Adrenal gland (tissue), 9 donors: ENCODE measurements at regions not wholly inside any gene's neighbourhood (a gene's known extent, or its start where the extent isn't known, plus 50 kb on each side); places are given as distances from the start of the nearest gene placed in this dataset.

Experiments
- DNase-seq, 7 donors: peaks; one replicate each; pipeline ENCODE4 v3.0.0-alpha.2; 2019 to 2020
- H3K27ac ChIP-seq, 5 donors: fragments of 200-600 bp; sonication (generic) in 4 of 5; 1 replicate in 3 of 5; 2 replicates in 2 of 5; pipeline versions ENCODE4 v1.5.1 to v1.8.0; 2016 to 2020; ENCODE audit warnings: mild to moderate bottlenecking in 1 of 5
- H3K27me3 ChIP-seq: fragments of 200-600 bp; 2 replicates; pipeline ENCODE4 v1.8.0; 2021
- H3K36me3 ChIP-seq, 2 donors: fragments of 200-600 bp; replicated peaks in 1 of 2; 1 replicate in 1 of 2; 2 replicates in 1 of 2; pipeline versions ENCODE4 v1.5.1 to v1.8.0; 2018 to 2022
- H3K4me1 ChIP-seq, 2 donors: fragments of 200-600 bp; replicated peaks in 1 of 2; 1 replicate in 1 of 2; 2 replicates in 1 of 2; pipeline versions ENCODE4 v1.5.1 to v1.8.0; 2018 to 2021
- H3K4me3 ChIP-seq, 4 donors: fragments of 200-600 bp; sonication (generic) in 3 of 4; one replicate each; pipeline ENCODE4 v1.5.1; 2016 to 2018
- H3K9me3 ChIP-seq, 3 donors: fragments of 200-600 bp; sonication (generic) in 1 of 3; replicated peaks in 1 of 3; 1 replicate in 2 of 3; 2 replicates in 1 of 3; pipeline versions ENCODE4 v1.5.1 to v1.8.0; 2016 to 2021
- CTCF ChIP-seq, 6 experiments: fragments of 450-650 bp in 4 of 6; fragments of 200-600 bp in 2 of 6; sonication (generic) in 1 of 6; IDR thresholded peaks; 1 replicate in 5 of 6; 2 replicates in 1 of 6; pipeline versions ENCODE4 v1.5.1 to v1.8.0; 2016 to 2021; ENCODE audit warnings: antibody characterized with exemption in 6 of 6, mild to moderate bottlenecking in 2 of 6, moderate library complexity in 1 of 6
- POLR2A ChIP-seq, 2 donors: fragments of 450-650 bp; IDR thresholded peaks; one replicate each; pipeline ENCODE4 v1.6.1; 2017; ENCODE audit warnings: antibody characterized with exemption in 2 of 2, mild to moderate bottlenecking in 2 of 2, moderate library complexity in 1 of 2
- WGBS, 4 donors: extraction: QIAGEN DNeasy Blood & Tissue Kit in 2 of 4; methylation state at CpG; one replicate each; pipeline versions ENCODE4 v1.1.5 to v1.1.7; 2013 to 2017; 5-methylcytosine and 5-hydroxymethylcytosine counted together
- intact Hi-C, 2 donors: fragments of 100-400 bp; cut with DNase I; formaldehyde crosslinking; loops; one replicate each; pipeline versions ENCODE4 v1.14.1 to v1.15.0; 2022 to 2023
- donor health status: healthy with polysubstance abuse.
- donor health status: Bipolar disorder and iron deficiency.
- donor health status: DM: yes; HTN: yes; CAD: no.
- donor health status: DM: no; HTN: no; CAD: no.
- donor health status: DM: no; HTN: no; CAD: no.

- no peak for DNase-seq
- Histone ChIP-seq H3K9me3 (no peaks in the 10 kb centered on the region), H3K4me3 (no peak overlapping the region), H3K27ac (no peak overlapping the region), H3K27me3 (no peaks in the 10 kb centered on the region), H3K36me3 (no peaks in the 10 kb centered on the region), H3K4me1 (no peaks in the 10 kb centered on the region)
- TF ChIP-seq CTCF (IDR thresholded peaks at IDR 0.05) (no peak), POLR2A (IDR thresholded peaks at IDR 0.05) (no peak)
- intact Hi-C loops = no loop called here
Measured at GRCh38 chr3:20336572-20336971, 150.6 kb upstream of the SGO1 start.

- Histone ChIP-seq H3K36me3 (no peaks in the 10 kb centered on the region), H3K27me3 (no peaks in the 10 kb centered on the region), H3K27ac (no peak overlapping the region), H3K9me3 (no peaks in the 10 kb centered on the region), H3K4me1 (no peaks in the 10 kb centered on the region), H3K4me3 (no peak overlapping the region)
- DNase-seq = no peak
- TF ChIP-seq POLR2A (IDR thresholded peaks at IDR 0.05) (no peak), CTCF (IDR thresholded peaks at IDR 0.05) (no peak)
- intact Hi-C loops = no loop called here
- 84 to 89% (median 86%) methylated on average over 2 of the region's 2 CpGs for WGBS, 4 donors
Measured at GRCh38 chr3:20334842-20335241, 148.8 kb upstream of the SGO1 start.

- H3K27me3 ChIP-seq = no peaks in the 10 kb centered on the region
- no peak for DNase-seq
- no peak overlapping the region for H3K27ac ChIP-seq
- no peak overlapping the region for H3K4me3 ChIP-seq
- intact Hi-C loops = no loop called here
- WGBS, 4 donors = 85 to 94% (median 92%) methylated on average over 1 of the region's 1 CpG
- no peaks in the 10 kb centered on the region for H3K4me1 ChIP-seq
- H3K36me3 ChIP-seq = no peaks in the 10 kb centered on the region
- no peaks in the 10 kb centered on the region for H3K9me3 ChIP-seq
- TF ChIP-seq CTCF (IDR thresholded peaks at IDR 0.05) = no peak
- TF ChIP-seq POLR2A (IDR thresholded peaks at IDR 0.05) = no peak
Measured at GRCh38 chr3:20327889-20328288, 141.9 kb upstream of the SGO1 start.

GRCh38 chr3:20326541-20326940 lies 140.5 kb upstream of the SGO1 start:
- no peak overlapping the region for H3K4me3 ChIP-seq
- H3K4me1 ChIP-seq = no peaks in the 10 kb centered on the region
- 80 to 96% (median 90%) methylated on average over 1 of the region's 1 CpG for WGBS, 4 donors
- H3K27ac ChIP-seq = no peak overlapping the region
- H3K9me3 ChIP-seq = no peaks in the 10 kb centered on the region
- no peaks in the 10 kb centered on the region for H3K36me3 ChIP-seq
- TF ChIP-seq POLR2A (IDR thresholded peaks at IDR 0.05) (no peak), CTCF (IDR thresholded peaks at IDR 0.05) (no peak)
- H3K27me3 ChIP-seq = no peaks in the 10 kb centered on the region
- intact Hi-C loops = no loop called here
- DNase-seq = no peak
